NCI-H2107 treated with DMSO at 0.1 percent for 48 hours (cell line): ENCODE measurements at regions not wholly inside any gene's neighbourhood (a gene's known extent, or its start where the extent isn't known, plus 50 kb on each side); places are given as distances from the start of the nearest gene placed in this dataset.
"Not testable (repeated sequence)": the region's sequence is repeated elsewhere in the genome, so short reads cannot be mapped to it uniquely, and the experiment has no call there.

Experiments
- DNase-seq: peaks from one replicate; lab custom pipeline; 2025; ENCODE audit not compliant: unreplicated experiment; lab: John Stamatoyannopoulos, UW

- DNase-seq = no peak
These were observed 244.7 kb downstream of the C12orf75 start for GRCh38 chr12:105575235-105575634.

- no peak for DNase-seq
These were observed 245.8 kb downstream of the C12orf75 start for GRCh38 chr12:105576261-105576660.

- DNase-seq = no peak
These were observed 250.4 kb downstream of the C12orf75 start for GRCh38 chr12:105580821-105581352.

- no peak for DNase-seq
These were observed 250.9 kb downstream of the C12orf75 start for GRCh38 chr12:105581420-105581819.

GRCh38 chr12:105585107-105585506 lies 254.6 kb downstream of the C12orf75 start:
- no peak for DNase-seq

- DNase-seq = no peak
These were observed 256.7 kb downstream of the C12orf75 start for GRCh38 chr12:105587237-105587636.

- DNase-seq = no peak
These were observed 257.6 kb downstream of the C12orf75 start for GRCh38 chr12:105588106-105588505.

- no peak for DNase-seq
These were observed 260.1 kb downstream of the C12orf75 start for GRCh38 chr12:105590571-105590970.

GRCh38 chr12:105595440-105595839 lies 264.9 kb downstream of the C12orf75 start:
- no peak for DNase-seq

GRCh38 chr12:105596731-105597130 lies 266.2 kb downstream of the C12orf75 start:
- DNase-seq = no peak

GRCh38 chr12:105598031-105598430 lies 267.5 kb downstream of the C12orf75 start:
- DNase-seq = no peak

- no peak for DNase-seq
These were observed 270.5 kb downstream of the C12orf75 start for GRCh38 chr12:105600911-105601545.

GRCh38 chr12:105602312-105602711 lies 271.8 kb downstream of the C12orf75 start:
- not testable (repeated sequence) for DNase-seq

- DNase-seq = not testable (repeated sequence)
These were observed 273.8 kb downstream of the C12orf75 start for GRCh38 chr12:105604281-105604680.

GRCh38 chr12:105606613-105607012 lies 276.1 kb downstream of the C12orf75 start:
- DNase-seq = not testable (repeated sequence)

- DNase-seq = not testable (repeated sequence)
These were observed 278.5 kb downstream of the C12orf75 start for GRCh38 chr12:105609001-105609400.

GRCh38 chr12:105610459-105610858 lies 280.0 kb downstream of the C12orf75 start:
- DNase-seq = no peak

GRCh38 chr12:105611340-105611739 lies 280.8 kb downstream of the C12orf75 start:
- DNase-seq = no peak

- no peak for DNase-seq
These were observed 282.8 kb downstream of the C12orf75 start for GRCh38 chr12:105613269-105613668.

- no peak for DNase-seq
These were observed 283.4 kb downstream of the C12orf75 start for GRCh38 chr12:105613887-105614286.

- no peak for DNase-seq
These were observed 286.6 kb downstream of the C12orf75 start for GRCh38 chr12:105616971-105617540.

- DNase-seq = no peak
These were observed 291.7 kb downstream of the C12orf75 start for GRCh38 chr12:105622220-105622619.
